A673 (cell line): ENCODE measurements at regions not wholly inside any gene's neighbourhood (a gene's known extent, or its start where the extent isn't known, plus 50 kb on each side); places are given as distances from the start of the nearest gene placed in this dataset.

ENCODE experiments used
- BruUV-seq: library from RNA; stranded (reverse); fragments of 400-500 nt; replicated peaks from 2 replicates; lab custom pipeline; 2021; lab: Mats Ljungman, UMichigan
- CTCF ChIA-PET: fragments of 300-600 bp; sonication (Branson Sonifier 250); formaldehyde crosslinking; loops from one replicate; lab custom pipeline; 2022; ENCODE audit warnings: antibody characterized with exemption; lab: Charles Lee
- POLR2A ChIA-PET: fragments of 300-600 bp; sonication (Branson Sonifier 250); formaldehyde crosslinking; loops from one replicate; lab custom pipeline; 2022; ENCODE audit warnings: antibody characterized with exemption; ENCODE audit not compliant: low non-redundant PET; lab: Charles Lee
- DNase-seq: peaks from one replicate; pipeline ENCODE4 v3.0.0-alpha.2; 2015; ENCODE audit warnings: low spot score
- H3K27ac ChIP-seq: fragments of 200-600 bp; sonication (generic); 2 replicates; pipeline ENCODE4 v1.5.1; 2016; ENCODE audit warnings: mixed run types, low read depth, mild to moderate bottlenecking, mixed read lengths, antibody characterized with exemption, low read length; ENCODE audit not compliant: poor library complexity, severe bottlenecking
- H3K27me3 ChIP-seq: fragments of 200-600 bp; sonication (generic); replicated peaks from 2 replicates; pipeline ENCODE4 v1.6.1; 2017; ENCODE audit warnings: mixed run types, low read depth, mild to moderate bottlenecking, mixed read lengths, antibody characterized with exemption, low read length; ENCODE audit not compliant: insufficient read depth, poor library complexity
- H3K36me3 ChIP-seq: fragments of 200-600 bp; sonication (generic); 2 replicates; pipeline ENCODE4 v1.6.1; 2016; ENCODE audit warnings: mixed run types, mild to moderate bottlenecking, mixed read lengths, antibody characterized with exemption, low read length; ENCODE audit not compliant: insufficient read depth, poor library complexity, severe bottlenecking
- H3K4me1 ChIP-seq: fragments of 200-600 bp; sonication (generic); 2 replicates; pipeline ENCODE4 v1.6.1; 2017; ENCODE audit warnings: mixed run types, mild to moderate bottlenecking, mixed read lengths, antibody characterized with exemption, low read length; ENCODE audit not compliant: insufficient read depth, poor library complexity, severe bottlenecking
- H3K4me3 ChIP-seq: fragments of 200-600 bp; sonication (generic); 2 replicates; pipeline ENCODE4 v1.5.1; 2016; ENCODE audit warnings: low read depth, mixed run types, mild to moderate bottlenecking, mixed read lengths, low read length; ENCODE audit not compliant: poor library complexity, severe bottlenecking
- H3K9me3 ChIP-seq: fragments of 200-600 bp; sonication (generic); 2 replicates; pipeline ENCODE4 v1.6.1; 2016; ENCODE audit warnings: mixed run types, low read depth, mild to moderate bottlenecking, mixed read lengths, antibody characterized with exemption, low read length; ENCODE audit not compliant: poor library complexity, severe bottlenecking
- EZH2 ChIP-seq: fragments of 200-600 bp; sonication (generic); IDR thresholded peaks from 2 replicates; pipeline ENCODE4 v1.6.1; 2017; ENCODE audit warnings: borderline replicate concordance, low read depth, mild to moderate bottlenecking, mixed read lengths, antibody characterized with exemption, low read length; ENCODE audit not compliant: poor library complexity, severe bottlenecking
- intact Hi-C: fragments of 100-400 bp; cut with micrococcal nuclease; formaldehyde crosslinking; loops from one replicate; pipeline ENCODE4 v1.10.0; 2022; ENCODE audit not compliant: unreplicated experiment
- TF ChIP-seq, protein P1 (sequence below): fragments of 300-800, 200-600 bp; sonication (generic); conservative IDR thresholded peaks from 2 replicates; pipeline ENCODE4 v1.5.1; 2017; ENCODE audit warnings: low read depth, mild to moderate bottlenecking, antibody characterized with exemption, low read length, moderate library complexity, mixed read lengths

DNA sequence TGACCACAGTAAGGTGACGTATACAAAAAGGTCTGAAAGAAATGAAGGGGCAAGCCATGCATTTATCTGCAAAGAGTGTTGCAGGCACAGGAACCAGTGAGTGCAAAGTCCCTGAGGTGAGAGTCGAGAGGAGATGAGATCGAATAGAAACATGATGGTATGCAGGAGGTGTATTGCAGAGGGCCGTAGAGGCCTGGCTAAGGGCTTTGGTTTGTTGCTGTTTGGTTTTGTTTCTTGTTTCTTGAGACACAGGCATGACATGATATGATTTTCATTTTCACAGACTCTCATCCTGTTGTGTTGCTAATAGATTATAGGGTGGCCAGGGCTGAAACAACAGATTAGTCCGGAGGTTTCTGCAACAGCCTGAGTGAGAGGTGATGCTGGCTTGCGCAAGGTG, 80.4 kb downstream of the HSPH1 start:
- no peak for TF ChIP-seq EZH2
- TF ChIP-seq, protein P1, sequence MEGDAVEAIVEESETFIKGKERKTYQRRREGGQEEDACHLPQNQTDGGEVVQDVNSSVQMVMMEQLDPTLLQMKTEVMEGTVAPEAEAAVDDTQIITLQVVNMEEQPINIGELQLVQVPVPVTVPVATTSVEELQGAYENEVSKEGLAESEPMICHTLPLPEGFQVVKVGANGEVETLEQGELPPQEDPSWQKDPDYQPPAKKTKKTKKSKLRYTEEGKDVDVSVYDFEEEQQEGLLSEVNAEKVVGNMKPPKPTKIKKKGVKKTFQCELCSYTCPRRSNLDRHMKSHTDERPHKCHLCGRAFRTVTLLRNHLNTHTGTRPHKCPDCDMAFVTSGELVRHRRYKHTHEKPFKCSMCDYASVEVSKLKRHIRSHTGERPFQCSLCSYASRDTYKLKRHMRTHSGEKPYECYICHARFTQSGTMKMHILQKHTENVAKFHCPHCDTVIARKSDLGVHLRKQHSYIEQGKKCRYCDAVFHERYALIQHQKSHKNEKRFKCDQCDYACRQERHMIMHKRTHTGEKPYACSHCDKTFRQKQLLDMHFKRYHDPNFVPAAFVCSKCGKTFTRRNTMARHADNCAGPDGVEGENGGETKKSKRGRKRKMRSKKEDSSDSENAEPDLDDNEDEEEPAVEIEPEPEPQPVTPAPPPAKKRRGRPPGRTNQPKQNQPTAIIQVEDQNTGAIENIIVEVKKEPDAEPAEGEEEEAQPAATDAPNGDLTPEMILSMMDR, result no peak
- no peaks in the 10 kb centered on the region for H3K4me1 ChIP-seq
- CTCF ChIA-PET, result no interaction called here
- intact Hi-C loops, result no loop called here
- H3K27me3 ChIP-seq, result peaks cover 9% of the 10 kb centered on the region
- no peaks in the 10 kb centered on the region for H3K9me3 ChIP-seq
- BruUV-seq, result no TSS peak
- no peaks in the 10 kb centered on the region for H3K36me3 ChIP-seq
- H3K4me3 ChIP-seq, result no peak overlapping the region
- DNase-seq, result no peak
- POLR2A ChIA-PET, result no interaction called here
- H3K27ac ChIP-seq, result no peak overlapping the region

DNA sequence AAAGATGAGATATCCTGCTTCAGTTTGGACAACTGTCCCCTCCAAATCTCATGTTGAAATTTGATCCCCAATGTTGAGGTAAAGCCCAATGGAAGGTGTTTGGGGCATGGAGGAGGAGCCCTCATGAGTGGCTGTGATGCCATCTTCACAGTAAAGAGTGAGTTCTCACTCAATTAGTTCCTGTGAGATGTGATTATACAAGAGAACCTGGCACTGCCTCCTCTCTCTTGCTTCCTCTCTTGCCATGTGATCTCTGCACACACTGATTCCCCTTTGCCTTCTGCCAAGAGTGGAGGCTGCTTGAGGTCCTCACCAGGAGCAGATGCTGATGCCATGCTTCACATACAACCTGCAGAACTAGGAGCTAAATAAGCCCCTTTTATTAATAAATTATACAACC, 86.9 kb downstream of the HSPH1 start:
- no peak for DNase-seq
- Histone ChIP-seq H3K4me3 (no peak overlapping the region), H3K27ac (no peak overlapping the region), H3K4me1 (no peaks in the 10 kb centered on the region), H3K27me3 (no peaks in the 10 kb centered on the region), H3K36me3 (no peaks in the 10 kb centered on the region), H3K9me3 (no peaks in the 10 kb centered on the region)
- ChIA-PET CTCF (no interaction called here), POLR2A (no interaction called here)
- intact Hi-C loops, result no loop called here
- TF ChIP-seq, protein P1, result no peak
- no peak for TF ChIP-seq EZH2
- BruUV-seq, result no TSS peak

DNA sequence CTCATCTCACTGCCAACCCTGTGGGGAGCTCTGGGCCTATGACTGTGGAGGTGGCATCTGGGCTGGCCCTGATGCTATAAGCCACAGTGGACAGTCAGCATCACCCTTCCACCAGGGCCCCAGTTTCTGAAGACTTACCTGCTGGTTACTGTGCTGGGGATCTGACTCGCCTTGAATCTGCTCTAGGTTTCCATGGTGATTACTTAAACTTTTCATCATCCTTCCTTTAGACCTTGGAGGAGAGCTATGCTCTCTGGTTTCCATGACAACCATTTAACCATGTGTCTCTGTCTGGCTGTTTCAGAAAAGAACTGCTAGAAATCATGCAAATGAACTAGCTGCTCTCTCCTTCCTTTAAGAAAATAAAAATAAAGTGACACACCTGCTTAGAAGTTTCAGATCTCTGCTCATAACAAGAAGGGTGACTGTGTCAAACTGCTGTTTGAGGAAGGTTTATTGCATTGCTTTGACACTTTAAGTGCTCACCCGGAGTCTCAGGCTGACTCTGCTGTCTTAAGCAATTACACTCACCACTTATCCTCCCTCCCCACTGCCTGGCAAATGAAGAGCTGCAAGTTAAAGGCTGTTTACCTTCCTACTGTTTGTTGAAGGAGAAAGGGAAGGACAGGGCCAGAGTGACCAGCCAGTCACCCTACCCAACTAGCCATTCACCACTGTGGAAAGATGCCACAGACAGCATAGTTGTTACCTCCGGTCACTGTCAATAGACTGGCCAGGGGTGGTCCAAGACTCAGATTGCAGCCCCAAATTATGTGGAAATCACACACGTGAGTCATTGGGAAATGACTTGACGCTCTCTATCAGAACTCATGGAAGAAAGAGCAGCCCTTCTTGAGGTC, 87.6 kb downstream of the HSPH1 start:
- ChIA-PET POLR2A (no interaction called here), CTCF (no interaction called here)
- Histone ChIP-seq H3K27me3 (no peaks in the 10 kb centered on the region), H3K4me1 (no peaks in the 10 kb centered on the region), H3K4me3 (no peak overlapping the region), H3K36me3 (no peaks in the 10 kb centered on the region), H3K9me3 (no peaks in the 10 kb centered on the region), H3K27ac (no peak overlapping the region)
- TF ChIP-seq, protein P1, result no peak
- no peak for TF ChIP-seq EZH2
- intact Hi-C loops, result no loop called here
- DNase-seq, result peak; percentile 7
- BruUV-seq, result no TSS peak
